HCT116 (cell line): ENCODE measurements at regions not wholly inside any gene's neighbourhood (a gene's known extent, or its start where the extent isn't known, plus 50 kb on each side); places are given as distances from the start of the nearest gene placed in this dataset.

Experiments used
- ATAC-seq: fragments of 200-7000 bp; cut with Tn5 transposase; 2 replicates; pipeline ENCODE4 v1.9.1; 2020; ENCODE audit warnings: mild to moderate bottlenecking, moderate library complexity
- BruUV-seq: library from RNA; stranded (reverse); fragments of 400-500 nt; replicated peaks from 2 replicates; lab custom pipeline; 2021; lab: Mats Ljungman, UMichigan
- CTCF ChIA-PET: fragments of 300-600 bp; sonication (Branson Sonifier 250); formaldehyde crosslinking; loops from one replicate; lab custom pipeline; 2021; ENCODE audit warnings: antibody characterized with exemption; lab: Charles Lee
- POLR2A ChIA-PET: fragments of 300-600, 350-600 bp; sonication (Branson Sonifier 250); formaldehyde crosslinking; loops from one replicate; lab custom pipeline; 2021; ENCODE audit warnings: antibody characterized with exemption; lab: Charles Lee
- RAD21 ChIA-PET, 2 experiments: fragments of 300-600 bp; sonication (Branson Sonifier 250); formaldehyde crosslinking; loops; one replicate each; lab custom pipeline; 2023; ENCODE audit warnings: low total read pairs in 2 of 2; ENCODE audit not compliant: uncharacterized antibody in 2 of 2, unreplicated experiment in 2 of 2, low non-redundant PET in 1 of 2; lab: Charles Lee
- DNase-seq: peaks from one replicate; pipeline ENCODE4 v3.0.0-alpha.2; 2010; ENCODE audit warnings: low read depth, low spot score
- H2AFZ ChIP-seq: fragments of 200-600 bp; shearing (Covaris generic), sonication (generic); 2 replicates; pipeline ENCODE4 v1.6.1; 2017; ENCODE audit warnings: low read depth, mixed run types, mixed read lengths, antibody characterized with exemption, low read length; ENCODE audit not compliant: poor library complexity, severe bottlenecking
- H3K27ac ChIP-seq: 2 replicates; pipeline ENCODE4 v1.5.1; 2012; ENCODE audit warnings: low read depth, low read length
- H3K27me3 ChIP-seq: fragments of 200-600 bp; sonication (generic); 2 replicates; pipeline ENCODE4 v1.6.1; 2016; ENCODE audit warnings: mixed run types, low read length, mixed read lengths; ENCODE audit not compliant: insufficient read depth
- H3K36me3 ChIP-seq, 2 experiments: fragments of 200-500 bp in 1 of 2; fragments of 200-600 bp in 1 of 2; sonication (Bioruptor generic) in 1 of 2; sonication (generic) in 1 of 2; 2 replicates each; pipeline versions ENCODE4 v1.5.1 to v1.6.1; 2014 to 2016; ENCODE audit warnings: low read length in 2 of 2, inconsistent platforms in 1 of 2, mixed read lengths in 1 of 2, mixed run types in 1 of 2; ENCODE audit not compliant: insufficient read depth in 2 of 2, control insufficient read depth in 1 of 2
- H3K4me1 ChIP-seq, 2 experiments: fragments of 200-600 bp in 1 of 2; sonication (generic) in 1 of 2; 2 replicates each; pipeline versions ENCODE4 v1.5.1 to v1.6.1; 2012 to 2017; ENCODE audit warnings: low read length in 2 of 2, inconsistent platforms in 1 of 2, mild to moderate bottlenecking in 1 of 2, mixed read lengths in 1 of 2, mixed run types in 1 of 2, moderate library complexity in 1 of 2; ENCODE audit not compliant: insufficient read depth in 2 of 2, control insufficient read depth in 1 of 2
- H3K4me2 ChIP-seq: fragments of 200-600 bp; sonication (generic); 2 replicates; pipeline ENCODE4 v1.6.1; 2017; ENCODE audit warnings: mixed run types, low read length, mixed read lengths
- H3K4me3 ChIP-seq, 2 experiments: fragments of 200-600 bp in 1 of 2; sonication (generic) in 1 of 2; replicated peaks in 1 of 2; 2 replicates each; pipeline ENCODE4 v1.5.1; 2011 to 2016; ENCODE audit warnings: low read length in 2 of 2, control low read depth in 1 of 2, low read depth in 1 of 2, mild to moderate bottlenecking in 1 of 2, mixed read lengths in 1 of 2, mixed run types in 1 of 2
- H3K79me2 ChIP-seq: fragments of 200-600 bp; sonication (generic); 2 replicates; pipeline ENCODE4 v1.6.1; 2017; ENCODE audit warnings: mild to moderate bottlenecking, mixed run types, low read length, moderate library complexity, mixed read lengths; ENCODE audit not compliant: insufficient read depth
- H3K9ac ChIP-seq: fragments of 200-600 bp; sonication (generic); 2 replicates; pipeline ENCODE4 v1.6.1; 2016; ENCODE audit warnings: low read length, mixed read lengths
- H3K9me2 ChIP-seq: fragments of 200-600 bp; sonication (generic), shearing (Covaris generic); 2 replicates; pipeline ENCODE4 v1.6.1; 2017; ENCODE audit warnings: mixed run types, mild to moderate bottlenecking, moderate library complexity; ENCODE audit not compliant: insufficient read depth
- H3K9me3 ChIP-seq, 2 experiments: fragments of 200-500 bp in 1 of 2; fragments of 200-600 bp in 1 of 2; sonication (Bioruptor generic) in 1 of 2; sonication (generic) in 1 of 2; 2 replicates each; pipeline ENCODE4 v1.6.1; 2014 to 2017; ENCODE audit warnings: low read length in 2 of 2, mixed read lengths in 2 of 2, inconsistent platforms in 1 of 2, low read depth in 1 of 2, mild to moderate bottlenecking in 1 of 2, mixed run types in 1 of 2, moderate library complexity in 1 of 2; ENCODE audit not compliant: control insufficient read depth in 1 of 2, insufficient read depth in 1 of 2
- H4K20me1 ChIP-seq: fragments of 200-600 bp; sonication (generic), shearing (Covaris generic); 2 replicates; pipeline ENCODE4 v1.6.1; 2017; ENCODE audit warnings: mixed run types, mild to moderate bottlenecking, moderate library complexity; ENCODE audit not compliant: insufficient read depth
- ATF3 ChIP-seq: IDR thresholded peaks from 2 replicates; pipeline ENCODE4 v1.6.1; 2012
- CBX3 ChIP-seq: IDR thresholded peaks from 2 replicates; pipeline ENCODE4 v1.6.1; 2012; ENCODE audit warnings: low read depth
- EGR1 ChIP-seq: IDR thresholded peaks from 2 replicates; pipeline ENCODE4 v1.6.1; 2012; ENCODE audit warnings: low read depth
- ELF1 ChIP-seq: IDR thresholded peaks from 2 replicates; pipeline ENCODE4 v1.6.1; 2012; ENCODE audit warnings: low read depth, borderline replicate concordance
- EZH2 ChIP-seq: fragments of 200-600 bp; sonication (generic); IDR thresholded peaks from 2 replicates; pipeline ENCODE4 v1.6.1; 2017; ENCODE audit warnings: antibody characterized with exemption, mixed run types
- FOSL1 ChIP-seq: IDR thresholded peaks from 2 replicates; pipeline ENCODE4 v1.6.1; 2012; ENCODE audit warnings: low read depth
- JUND ChIP-seq: IDR thresholded peaks from 2 replicates; pipeline ENCODE4 v1.6.1; 2012
- MAX ChIP-seq: IDR thresholded peaks from 2 replicates; pipeline ENCODE4 v1.6.1; 2012
- POLR2A ChIP-seq: IDR thresholded peaks from 2 replicates; pipeline ENCODE4 v1.7.0; 2011; ENCODE audit warnings: borderline replicate concordance; ENCODE audit not compliant: insufficient read depth, insufficient read length; ENCODE audit errors: extremely low read depth
- POLR2AphosphoS5 ChIP-seq: IDR thresholded peaks from 2 replicates; pipeline ENCODE4 v1.6.1; 2011; ENCODE audit warnings: mild to moderate bottlenecking, low read depth, low read length, moderate library complexity
- RAD21 ChIP-seq: IDR thresholded peaks from 2 replicates; pipeline ENCODE4 v1.6.1; 2012; ENCODE audit warnings: low read depth, mild to moderate bottlenecking
- REST ChIP-seq: IDR thresholded peaks from 2 replicates; pipeline ENCODE4 v1.6.1; 2012; ENCODE audit warnings: low read depth
- SP1 ChIP-seq: IDR thresholded peaks from 2 replicates; pipeline ENCODE4 v1.6.1; 2012; ENCODE audit warnings: low read depth
- SRF ChIP-seq: IDR thresholded peaks from 2 replicates; pipeline ENCODE4 v1.6.1; 2012; ENCODE audit warnings: low read depth
- TCF7L2 ChIP-seq: IDR thresholded peaks from 2 replicates; pipeline ENCODE4 v1.7.0; 2011; ENCODE audit warnings: borderline replicate concordance, inconsistent platforms; ENCODE audit not compliant: insufficient read depth, insufficient read length; ENCODE audit errors: extremely low read depth
- YY1 ChIP-seq: IDR thresholded peaks from 2 replicates; pipeline ENCODE4 v1.6.1; 2011; ENCODE audit warnings: low read length, low read depth, moderate library complexity, mild to moderate bottlenecking; ENCODE audit not compliant: insufficient replicate concordance; ENCODE audit errors: extremely low read depth
- ZBTB33 ChIP-seq: IDR thresholded peaks from 2 replicates; pipeline ENCODE4 v1.6.1; 2011; ENCODE audit warnings: mild to moderate bottlenecking, low read length, moderate library complexity; ENCODE audit not compliant: insufficient replicate concordance; ENCODE audit errors: extremely low read depth
- ZFX ChIP-seq: fragments of 450-650 bp; IDR thresholded peaks from 2 replicates; pipeline ENCODE4 v1.6.1; 2017
- ZNF274 ChIP-seq: fragments of 200-500 bp; sonication (Bioruptor generic); IDR thresholded peaks from 2 replicates; pipeline ENCODE4 v1.6.1; 2014; ENCODE audit warnings: mild to moderate bottlenecking, low read depth, low read length, inconsistent platforms
- intact Hi-C: fragments of 100-400 bp; cut with micrococcal nuclease; formaldehyde crosslinking; loops from 2 replicates; pipeline ENCODE4 v1.10.0; 2022

GRCh38 chr18:68103561-68103960 lies 587.0 kb upstream of the DSEL start:
- no TSS peak for BruUV-seq
- Histone ChIP-seq H3K27me3 (no peaks in the 10 kb centered on the region), H3K4me1 (no peaks in the 10 kb centered on the region), H3K9me3 (peaks cover 6 to 12% of the 10 kb centered on the region in 2 experiments; a peak in 3 of 4 replicates), H2AFZ (no peak overlapping the region), H3K27ac (no peak overlapping the region), H3K36me3 (no peaks in the 10 kb centered on the region), H4K20me1 (no peaks in the 10 kb centered on the region; the same call in 1 of the 2 replicates), H3K9ac (no peak overlapping the region), H3K9me2 (no peaks in the 10 kb centered on the region), H3K4me2 (no peak overlapping the region), H3K79me2 (no peaks in the 10 kb centered on the region), H3K4me3 (no peak overlapping the region)
- ChIA-PET POLR2A (no interaction called here), CTCF (no interaction called here), RAD21 (no interaction called here)
- TF ChIP-seq SP1 (no peak), JUND (no peak), RAD21 (no peak), MAX (no peak), ATF3 (no peak), ZNF274 (no peak), POLR2AphosphoS5 (no peak), TCF7L2 (no peak), EZH2 (no peak), EGR1 (no peak), YY1 (no peak), CBX3 (no peak), FOSL1 (no peak), ZFX (no peak), REST (no peak), SRF (no peak), ZBTB33 (no peak), POLR2A (no peak), ELF1 (no peak)
- DNase-seq (no peak), ATAC-seq (no peak)
- intact Hi-C loops = no loop called here
